HCT116 (cell line): ENCODE measurements at regions not wholly inside any gene's neighbourhood (a gene's known extent, or its start where the extent isn't known, plus 50 kb on each side); places are given as distances from the start of the nearest gene placed in this dataset.

Experiments
- ATF3 ChIP-seq: IDR thresholded peaks from 2 replicates; pipeline ENCODE4 v1.6.1; 2012
- CEBPB ChIP-seq: IDR thresholded peaks from 2 replicates; pipeline ENCODE4 v1.6.1; 2012; ENCODE audit warnings: low read depth
- CTCF ChIP-seq, 3 experiments: fragments of 200-600 bp in 1 of 3; sonication (generic) in 1 of 3; IDR thresholded peaks in 2 of 3; conservative IDR thresholded peaks in 1 of 3; 2 replicates each; pipeline ENCODE4 v1.5.1; 2012 to 2017; ENCODE audit warnings: low read depth in 2 of 3, low read length in 2 of 3, antibody characterized with exemption in 1 of 3, borderline replicate concordance in 1 of 3, control low read depth in 1 of 3, mild to moderate bottlenecking in 1 of 3, mixed read lengths in 1 of 3, mixed run types in 1 of 3, moderate library complexity in 1 of 3; ENCODE audit not compliant: insufficient read depth in 1 of 3
- ELF1 ChIP-seq: IDR thresholded peaks from 2 replicates; pipeline ENCODE4 v1.6.1; 2012; ENCODE audit warnings: low read depth, borderline replicate concordance
- EZH2 ChIP-seq: fragments of 200-600 bp; sonication (generic); IDR thresholded peaks from 2 replicates; pipeline ENCODE4 v1.6.1; 2017; ENCODE audit warnings: antibody characterized with exemption, mixed run types
- EZH2phosphoT487 ChIP-seq: fragments of 200-600 bp; IDR thresholded peaks from 2 replicates; pipeline ENCODE4 v1.6.1; 2018; ENCODE audit warnings: antibody characterized with exemption, borderline replicate concordance
- JUND ChIP-seq: IDR thresholded peaks from 2 replicates; pipeline ENCODE4 v1.6.1; 2012
- MAX ChIP-seq: IDR thresholded peaks from 2 replicates; pipeline ENCODE4 v1.6.1; 2012
- POLR2A ChIP-seq: IDR thresholded peaks from 2 replicates; pipeline ENCODE4 v1.7.0; 2011; ENCODE audit warnings: borderline replicate concordance; ENCODE audit not compliant: insufficient read depth, insufficient read length; ENCODE audit errors: extremely low read depth
- POLR2AphosphoS5 ChIP-seq: IDR thresholded peaks from 2 replicates; pipeline ENCODE4 v1.6.1; 2011; ENCODE audit warnings: mild to moderate bottlenecking, low read depth, low read length, moderate library complexity
- SRF ChIP-seq: IDR thresholded peaks from 2 replicates; pipeline ENCODE4 v1.6.1; 2012; ENCODE audit warnings: low read depth
- ZFX ChIP-seq: fragments of 450-650 bp; IDR thresholded peaks from 2 replicates; pipeline ENCODE4 v1.6.1; 2017
- ZNF274 ChIP-seq: fragments of 200-500 bp; sonication (Bioruptor generic); IDR thresholded peaks from 2 replicates; pipeline ENCODE4 v1.6.1; 2014; ENCODE audit warnings: mild to moderate bottlenecking, low read depth, low read length, inconsistent platforms

GRCh38 chr15:96410175-96411055 lies 79.9 kb downstream of the NR2F2 start:
- TF ChIP-seq CTCF (IDR thresholded peaks at IDR 0.05 in 2 of 3, conservative IDR thresholded peaks at IDR 0.05 in 1 of 3; ENCODE audit: borderline replicate concordance in 1 of 3, insufficient read depth in 1 of 3, low read depth in 2 of 3, low read length in 2 of 3) (no peak), JUND (no peak), CEBPB (no peak), EZH2 (no peak; the same call in 1 of the 2 replicates), ZNF274 (no peak), POLR2AphosphoS5 (no peak), POLR2A (no peak), MAX (no peak), ZFX (no peak), ELF1 (no peak), EZH2phosphoT487 (no peak), SRF (no peak), ATF3 (no peak)
